DOHH2 (cell line): ENCODE measurements at regions not wholly inside any gene's neighbourhood (a gene's known extent, or its start where the extent isn't known, plus 50 kb on each side); places are given as distances from the start of the nearest gene placed in this dataset.

Experiments used
- EZH2phosphoT487 ChIP-seq: fragments of 200-600 bp; sonication (generic); IDR thresholded peaks from 2 replicates; pipeline ENCODE4 v1.6.1; 2017; ENCODE audit warnings: borderline replicate concordance, mild to moderate bottlenecking, antibody characterized with exemption, low read length, moderate library complexity, mixed read lengths
- TF ChIP-seq, protein P1 (sequence below): fragments of 200-600 bp; sonication (generic); IDR thresholded peaks from one replicate; pipeline ENCODE4 v1.5.1; 2014; ENCODE audit warnings: antibody characterized with exemption, mild to moderate bottlenecking, low read depth, low read length; ENCODE audit not compliant: poor library complexity, severe bottlenecking

DNA sequence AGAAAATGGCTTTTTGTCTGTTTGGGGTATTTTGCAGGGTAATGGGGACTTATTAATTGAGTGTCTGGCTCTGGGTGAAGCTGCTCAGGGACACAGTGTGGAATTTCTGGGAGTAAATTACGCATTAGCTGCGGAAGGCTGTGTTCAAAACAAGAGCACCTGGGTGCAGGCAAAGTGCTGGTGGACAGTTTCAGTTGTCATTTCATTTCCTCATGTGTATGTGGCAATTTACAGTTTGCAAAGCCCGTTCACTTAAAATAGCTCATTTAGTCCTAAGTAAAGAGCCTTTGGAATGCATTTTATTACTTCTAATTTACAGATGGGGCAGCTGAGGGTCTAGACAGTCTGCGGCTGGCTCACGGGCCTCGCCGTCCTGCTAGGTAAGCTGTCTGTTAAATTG is 546.8 kb downstream of the BCL11B start:
- TF ChIP-seq, protein P1, sequence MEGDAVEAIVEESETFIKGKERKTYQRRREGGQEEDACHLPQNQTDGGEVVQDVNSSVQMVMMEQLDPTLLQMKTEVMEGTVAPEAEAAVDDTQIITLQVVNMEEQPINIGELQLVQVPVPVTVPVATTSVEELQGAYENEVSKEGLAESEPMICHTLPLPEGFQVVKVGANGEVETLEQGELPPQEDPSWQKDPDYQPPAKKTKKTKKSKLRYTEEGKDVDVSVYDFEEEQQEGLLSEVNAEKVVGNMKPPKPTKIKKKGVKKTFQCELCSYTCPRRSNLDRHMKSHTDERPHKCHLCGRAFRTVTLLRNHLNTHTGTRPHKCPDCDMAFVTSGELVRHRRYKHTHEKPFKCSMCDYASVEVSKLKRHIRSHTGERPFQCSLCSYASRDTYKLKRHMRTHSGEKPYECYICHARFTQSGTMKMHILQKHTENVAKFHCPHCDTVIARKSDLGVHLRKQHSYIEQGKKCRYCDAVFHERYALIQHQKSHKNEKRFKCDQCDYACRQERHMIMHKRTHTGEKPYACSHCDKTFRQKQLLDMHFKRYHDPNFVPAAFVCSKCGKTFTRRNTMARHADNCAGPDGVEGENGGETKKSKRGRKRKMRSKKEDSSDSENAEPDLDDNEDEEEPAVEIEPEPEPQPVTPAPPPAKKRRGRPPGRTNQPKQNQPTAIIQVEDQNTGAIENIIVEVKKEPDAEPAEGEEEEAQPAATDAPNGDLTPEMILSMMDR, result no peak
- no peak for TF ChIP-seq EZH2phosphoT487
